SK-N-DZ (cell line): ENCODE measurements at regions not wholly inside any gene's neighbourhood (a gene's known extent, or its start where the extent isn't known, plus 50 kb on each side); places are given as distances from the start of the nearest gene placed in this dataset.

Experiments
- DNase-seq: peaks from one replicate; pipeline ENCODE4 v3.0.0-alpha.2; 2015; ENCODE audit warnings: low spot score

GRCh38 chr5:51033215-51033614 lies 350.0 kb upstream of the ISL1 start:
- no peak for DNase-seq

DNA sequence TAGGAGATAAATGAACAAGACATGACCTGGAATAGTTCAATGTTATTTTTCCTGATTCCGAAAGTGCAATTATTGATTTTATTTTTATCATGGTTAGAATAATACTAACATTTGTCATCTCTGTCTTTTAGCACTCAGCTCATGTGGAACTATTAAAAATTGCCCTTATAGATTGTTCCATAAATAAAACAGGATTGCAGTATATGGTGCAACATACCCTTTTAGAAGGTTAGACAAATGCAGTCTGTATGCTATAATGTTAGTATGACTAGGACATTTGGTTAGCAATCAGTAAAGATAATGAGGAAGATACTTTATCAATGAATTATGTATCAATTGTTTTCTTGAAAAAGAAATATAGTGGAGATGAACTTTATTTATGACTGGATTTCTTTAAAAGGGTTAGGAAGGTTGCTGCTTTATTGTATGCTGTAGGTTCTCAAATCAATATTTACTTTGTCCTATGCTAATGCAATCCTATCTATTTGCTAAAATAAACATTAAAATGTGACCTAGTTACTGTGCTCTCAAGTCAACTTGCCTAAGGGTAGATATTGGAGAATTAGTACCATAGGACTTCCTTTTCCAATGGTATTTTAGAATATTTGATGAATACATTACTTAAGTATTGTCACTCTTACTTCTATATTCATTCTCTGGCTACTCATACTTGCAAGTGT lies 348.9 kb upstream of the ISL1 start:
- DNase-seq, result no peak

- DNase-seq, result no peak
These were observed 343.6 kb upstream of the ISL1 start for GRCh38 chr5:51039424-51040329.

DNA sequence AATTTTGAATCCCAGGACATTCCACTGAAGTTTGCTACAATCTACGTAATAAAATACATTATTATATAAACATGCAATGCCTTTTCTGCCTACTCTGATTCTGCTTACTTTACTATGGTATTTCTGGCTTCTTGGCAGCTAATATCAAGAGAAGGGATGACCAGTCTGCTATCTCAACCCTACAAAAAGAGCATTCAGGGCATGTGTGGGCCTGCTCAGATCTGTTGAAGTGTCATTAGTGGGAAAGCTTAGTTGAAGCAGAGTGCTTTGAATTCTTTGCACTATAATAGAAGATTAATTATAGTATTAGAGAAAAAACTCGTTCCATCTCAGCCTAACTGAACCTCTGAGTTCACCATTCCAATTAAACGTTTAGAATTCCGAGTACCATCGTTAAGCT lies 339.5 kb upstream of the ISL1 start:
- no peak for DNase-seq

DNA sequence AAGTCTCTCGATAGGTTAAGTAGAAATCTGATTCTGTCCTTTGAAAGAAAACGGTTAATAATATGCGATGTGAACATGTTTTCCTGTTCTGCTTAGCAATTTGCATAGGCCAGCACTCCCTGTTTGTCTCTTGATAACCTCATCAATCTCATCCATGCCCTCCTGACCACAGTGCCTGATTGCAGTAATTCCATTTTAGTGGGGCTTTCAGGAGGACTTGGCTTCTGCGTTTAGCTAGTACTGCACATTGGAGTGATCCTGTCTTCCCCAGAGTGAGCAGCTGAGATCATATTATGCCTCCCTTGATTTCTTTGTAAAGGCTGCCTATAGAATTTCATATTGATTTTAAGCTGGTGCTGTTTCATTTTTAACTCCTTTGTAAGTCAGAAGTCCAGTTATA lies 335.9 kb upstream of the ISL1 start:
- DNase-seq, result peak; percentile 16

GRCh38 chr5:51053361-51053760 lies 329.9 kb upstream of the ISL1 start:
- DNase-seq, result no peak

DNA sequence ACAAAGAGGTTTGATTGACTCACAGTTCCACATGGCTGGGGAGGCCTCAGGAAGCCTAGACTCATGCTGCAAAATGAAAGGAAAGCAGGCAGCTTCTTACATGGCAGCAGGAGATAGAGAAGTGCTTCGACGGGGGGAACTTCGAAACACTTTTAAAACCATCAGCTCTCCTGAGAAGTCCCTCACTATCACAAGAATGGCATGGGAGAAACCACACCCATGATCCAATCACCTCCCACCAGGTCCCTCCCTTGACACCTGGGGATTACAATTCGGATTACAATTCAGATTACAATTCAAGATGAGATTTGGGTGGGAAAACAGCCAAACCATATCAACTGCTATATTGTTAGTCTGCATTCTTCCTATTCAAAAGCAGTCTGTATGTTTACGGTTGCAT lies 322.3 kb upstream of the ISL1 start:
- DNase-seq, result no peak

DNA sequence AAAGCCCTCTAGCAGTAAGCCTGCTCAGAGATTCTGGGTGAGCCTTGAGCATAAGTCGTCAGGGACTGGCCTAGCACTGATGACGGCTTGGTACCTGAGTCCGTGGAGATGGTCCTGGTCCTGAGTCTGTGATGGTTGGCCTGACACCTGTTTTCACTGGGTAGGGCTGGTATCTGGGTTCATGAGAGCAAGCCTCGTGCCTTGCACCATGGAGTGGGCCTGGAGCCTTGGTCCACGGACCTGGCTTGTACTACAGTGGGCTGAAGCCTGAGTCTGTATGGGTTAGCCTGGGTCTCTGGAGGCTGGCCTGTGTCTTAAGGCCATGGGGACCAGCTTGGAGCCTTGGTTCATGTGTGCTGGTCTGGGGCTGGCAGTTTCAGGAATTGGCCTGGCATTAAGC lies 310.3 kb upstream of the ISL1 start:
- DNase-seq, result no peak

DNA sequence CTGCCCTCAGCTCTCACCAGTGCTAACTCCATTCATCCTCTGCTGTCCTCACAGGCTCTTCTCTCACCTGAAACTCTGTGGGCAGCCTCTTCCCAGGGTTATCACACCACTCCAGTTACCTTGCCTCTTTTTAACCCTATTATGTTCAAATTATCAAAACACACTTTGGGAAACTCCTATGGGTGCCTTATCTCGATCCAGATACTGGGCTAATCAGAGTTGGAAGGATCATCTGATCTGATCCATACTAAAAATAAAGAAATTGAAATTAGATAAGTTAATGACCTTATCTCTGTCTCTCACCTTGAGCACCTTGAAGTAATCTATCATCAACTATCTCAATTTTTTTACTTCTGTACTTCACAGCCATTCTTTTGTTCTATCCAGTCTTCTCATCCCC lies 300.5 kb upstream of the ISL1 start:
- DNase-seq, result no peak

- no peak for DNase-seq
These were observed 291.4 kb upstream of the ISL1 start for GRCh38 chr5:51091816-51092215.

- no peak for DNase-seq
These were observed 287.8 kb upstream of the ISL1 start for GRCh38 chr5:51095486-51095885.

GRCh38 chr5:51096859-51097258 lies 286.4 kb upstream of the ISL1 start:
- DNase-seq, result no peak

DNA sequence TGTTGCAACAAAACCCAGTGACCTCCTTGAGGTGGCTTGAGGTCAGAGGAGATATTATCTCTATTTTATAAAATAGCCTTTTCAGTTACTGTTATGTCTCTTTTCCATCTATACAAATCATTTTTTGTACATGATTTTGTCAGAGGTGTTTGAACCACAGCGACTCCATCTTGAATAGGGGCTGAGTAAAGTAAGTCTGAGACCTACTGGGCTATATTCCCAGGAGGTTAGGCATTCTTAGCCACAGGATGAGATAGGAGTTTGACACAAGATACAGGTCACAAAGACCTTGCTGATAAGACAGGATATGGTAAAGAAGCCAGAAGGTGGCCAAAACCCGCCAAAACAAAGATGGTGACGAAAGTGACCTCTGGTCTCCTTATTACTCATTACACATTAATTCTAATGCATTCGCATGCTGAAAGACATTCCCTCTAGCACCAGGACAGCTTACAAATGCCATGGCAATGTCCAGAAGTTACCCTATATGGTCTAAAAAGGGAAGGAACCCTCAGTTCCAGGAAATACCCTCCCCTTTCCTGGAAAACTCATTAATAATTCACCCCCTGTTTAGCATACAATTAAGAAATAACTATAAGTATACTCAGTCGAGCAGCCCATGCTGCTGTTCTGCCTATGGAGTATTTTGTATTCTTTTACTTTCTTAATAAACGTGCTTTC lies 283.9 kb upstream of the ISL1 start:
- DNase-seq, result no peak

DNA sequence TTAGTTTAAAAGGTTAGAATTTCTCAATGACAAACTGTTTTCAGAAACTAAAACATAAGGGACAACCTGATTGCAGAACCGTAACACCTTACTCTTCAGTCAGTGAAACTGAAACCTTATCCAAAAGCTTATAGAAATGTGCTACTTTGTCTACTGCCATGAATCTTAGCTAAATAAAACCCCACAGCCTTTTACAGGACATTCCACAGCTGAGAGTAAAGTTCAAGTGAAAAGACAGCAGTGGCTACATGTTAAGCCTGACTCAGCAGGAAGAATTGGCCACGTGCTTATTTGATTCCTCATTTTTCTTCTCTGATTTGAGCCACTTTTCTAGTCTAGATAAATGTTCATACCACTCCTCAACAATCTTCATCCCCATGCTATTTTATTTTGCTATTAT lies 278.7 kb upstream of the ISL1 start:
- DNase-seq, result no peak

DNA sequence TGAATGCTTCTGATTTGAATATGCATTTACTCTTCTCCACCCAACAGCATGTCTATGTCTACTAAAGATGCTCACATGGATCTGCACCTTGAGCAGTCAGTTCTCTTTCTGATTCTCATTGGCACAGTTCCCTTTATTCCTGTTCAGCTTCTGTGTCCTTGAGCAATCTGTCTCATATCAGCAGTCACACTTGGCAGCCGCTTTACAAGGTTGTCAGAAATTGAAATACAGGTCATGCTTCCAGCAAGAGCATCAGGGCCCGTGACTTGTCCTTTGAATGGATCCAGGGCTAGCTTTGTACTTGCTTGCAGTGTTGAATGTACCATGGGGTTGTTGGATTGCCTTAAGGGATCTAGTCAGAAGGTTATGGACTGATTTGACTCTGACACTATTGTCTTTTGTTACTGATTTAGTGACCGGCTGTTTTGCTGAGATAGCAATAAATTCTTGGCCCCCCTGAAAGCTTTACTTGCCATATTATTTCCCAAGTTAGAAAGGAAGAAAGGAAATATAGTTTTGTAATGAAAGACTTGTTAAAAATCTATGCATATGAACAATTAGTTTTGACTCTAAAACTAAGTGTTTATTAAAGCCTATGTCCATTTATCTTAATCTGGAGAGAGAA lies 273.4 kb upstream of the ISL1 start:
- no peak for DNase-seq

- DNase-seq, result no peak
These were observed 252.0 kb upstream of the ISL1 start for GRCh38 chr5:51131266-51131665.

DNA sequence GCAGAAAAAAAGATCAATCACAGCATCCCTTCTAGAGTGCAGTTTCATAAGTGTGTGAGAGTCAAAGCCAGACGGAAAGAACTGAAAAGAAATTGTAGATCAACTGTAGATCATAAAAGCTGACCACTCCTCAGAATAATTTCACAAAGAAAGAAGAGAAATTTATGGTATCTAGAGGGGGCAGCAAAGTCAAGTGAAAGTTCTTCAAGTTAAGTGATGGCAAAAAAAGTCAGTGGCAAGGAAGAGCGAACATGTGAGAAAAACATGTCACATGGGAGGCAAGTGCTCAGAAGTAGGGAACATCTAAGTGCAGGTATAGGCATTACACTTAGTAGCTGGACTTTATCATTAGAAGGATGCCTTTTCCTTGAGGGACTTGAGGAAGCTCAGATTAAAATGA lies 245.1 kb upstream of the ISL1 start:
- peak; percentile 5 for DNase-seq

DNA sequence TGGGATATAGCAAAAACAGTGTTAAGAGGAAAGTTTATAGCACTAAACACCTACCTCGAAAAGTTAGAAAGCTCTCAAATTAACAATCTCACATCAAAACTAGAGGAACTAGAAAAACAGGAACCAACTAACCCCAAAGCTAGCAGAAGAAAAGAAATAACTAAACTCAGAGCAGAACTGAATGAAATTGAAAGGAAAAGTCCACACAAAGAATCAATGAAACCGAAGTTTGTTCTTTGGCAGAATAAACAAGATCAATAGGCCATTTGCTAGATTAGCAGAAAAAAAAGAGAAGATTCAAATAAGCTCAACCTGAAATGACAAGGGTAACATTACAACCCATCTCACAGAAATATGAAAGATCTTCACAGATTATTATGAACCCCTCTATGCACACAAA lies 234.8 kb upstream of the ISL1 start:
- no peak for DNase-seq

DNA sequence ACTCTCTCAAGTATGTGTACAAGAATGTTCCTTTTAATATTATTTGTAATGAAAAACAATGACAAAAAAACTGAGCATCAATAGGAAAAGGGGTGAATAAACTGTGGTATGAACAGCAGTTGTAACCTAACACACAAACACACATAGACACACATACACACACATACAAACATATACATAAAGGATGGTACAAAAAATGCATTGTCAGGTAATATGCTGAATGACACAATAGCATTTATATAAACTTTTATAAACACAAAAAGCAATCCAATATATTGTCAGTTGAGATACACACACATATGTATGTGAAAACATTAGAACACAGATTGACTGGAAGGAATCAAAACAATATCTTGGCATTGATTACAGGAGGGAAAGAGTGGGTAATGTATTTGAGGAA lies 227.0 kb upstream of the ISL1 start:
- DNase-seq, result no peak

DNA sequence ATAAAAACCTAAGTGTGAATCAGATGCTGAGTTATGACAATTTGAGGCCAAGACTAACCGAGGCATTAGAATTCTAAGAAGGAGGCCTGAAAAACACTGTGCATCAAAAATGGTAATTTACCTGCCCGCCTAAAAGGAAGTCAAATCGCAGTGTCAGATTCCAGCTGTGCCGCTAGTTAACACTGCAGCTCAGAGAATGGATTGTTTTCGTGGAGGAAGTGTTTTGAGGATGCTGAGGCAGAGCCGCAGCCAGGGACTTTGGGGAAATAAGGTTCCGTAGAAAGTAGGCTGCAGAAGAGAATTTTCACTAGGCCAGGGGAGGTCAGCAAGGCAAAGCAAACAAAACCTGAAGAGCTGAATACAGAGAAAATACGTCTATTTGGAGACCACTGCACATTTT lies 226.4 kb upstream of the ISL1 start:
- no peak for DNase-seq

GRCh38 chr5:51159164-51159563 lies 224.1 kb upstream of the ISL1 start:
- no peak for DNase-seq

- DNase-seq, result no peak
These were observed 223.6 kb upstream of the ISL1 start for GRCh38 chr5:51159606-51160005.
